HG02678 (cell line): ENCODE measurements at regions not wholly inside any gene's neighbourhood (a gene's known extent, or its start where the extent isn't known, plus 50 kb on each side); places are given as distances from the start of the nearest gene placed in this dataset.

Experiments used
- ATAC-seq: cut with Tn5 transposase; IDR thresholded peaks from one replicate; pipeline ENCODE4 v1.9.1; 2021; ENCODE audit warnings: mild to moderate bottlenecking, moderate library complexity; ENCODE audit not compliant: unreplicated experiment

DNA sequence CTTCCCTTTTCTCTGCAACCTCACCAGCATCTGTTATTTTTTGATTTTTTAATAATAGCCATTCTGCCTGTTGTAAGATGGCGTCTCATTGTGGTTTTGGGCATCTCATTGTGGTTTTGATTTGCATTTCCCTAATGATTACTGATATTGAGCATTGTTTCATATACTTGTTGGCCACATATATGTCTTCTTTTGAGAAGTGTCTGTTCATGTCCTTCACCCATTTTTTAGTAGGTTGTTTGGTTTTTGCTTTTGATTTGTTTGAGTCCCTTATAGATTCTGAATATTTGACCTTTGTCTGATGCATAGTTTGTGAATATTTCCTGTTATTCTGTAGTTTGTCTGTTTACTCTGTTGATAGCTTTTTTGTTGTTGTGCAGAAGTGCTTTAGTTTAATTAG lies 312.2 kb upstream of the TBC1D5 start:
- no peak for ATAC-seq

GRCh38 chr3:18051306-18051705 lies 308.9 kb upstream of the TBC1D5 start:
- ATAC-seq, result no peak

DNA sequence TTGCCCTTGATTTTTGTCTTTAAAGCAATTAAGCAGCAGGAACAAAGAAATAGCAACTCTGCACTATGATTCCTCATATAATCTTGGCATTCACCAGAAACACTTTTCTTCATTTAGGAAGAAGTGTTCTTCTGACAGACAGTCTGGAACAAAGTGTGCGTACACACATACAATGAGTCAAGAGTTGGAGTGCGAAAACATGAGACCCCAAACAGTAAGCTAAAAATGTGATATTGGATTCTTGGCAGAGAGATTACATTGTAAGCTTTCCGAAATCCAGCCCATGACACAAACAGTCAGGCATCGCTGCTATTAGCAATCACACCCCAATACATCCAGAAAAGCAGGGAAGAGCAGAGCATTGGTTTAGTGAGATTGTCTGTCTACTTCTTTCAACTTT lies 306.7 kb upstream of the TBC1D5 start:
- no peak for ATAC-seq

GRCh38 chr3:18047052-18047451 lies 304.6 kb upstream of the TBC1D5 start:
- no peak for ATAC-seq

DNA sequence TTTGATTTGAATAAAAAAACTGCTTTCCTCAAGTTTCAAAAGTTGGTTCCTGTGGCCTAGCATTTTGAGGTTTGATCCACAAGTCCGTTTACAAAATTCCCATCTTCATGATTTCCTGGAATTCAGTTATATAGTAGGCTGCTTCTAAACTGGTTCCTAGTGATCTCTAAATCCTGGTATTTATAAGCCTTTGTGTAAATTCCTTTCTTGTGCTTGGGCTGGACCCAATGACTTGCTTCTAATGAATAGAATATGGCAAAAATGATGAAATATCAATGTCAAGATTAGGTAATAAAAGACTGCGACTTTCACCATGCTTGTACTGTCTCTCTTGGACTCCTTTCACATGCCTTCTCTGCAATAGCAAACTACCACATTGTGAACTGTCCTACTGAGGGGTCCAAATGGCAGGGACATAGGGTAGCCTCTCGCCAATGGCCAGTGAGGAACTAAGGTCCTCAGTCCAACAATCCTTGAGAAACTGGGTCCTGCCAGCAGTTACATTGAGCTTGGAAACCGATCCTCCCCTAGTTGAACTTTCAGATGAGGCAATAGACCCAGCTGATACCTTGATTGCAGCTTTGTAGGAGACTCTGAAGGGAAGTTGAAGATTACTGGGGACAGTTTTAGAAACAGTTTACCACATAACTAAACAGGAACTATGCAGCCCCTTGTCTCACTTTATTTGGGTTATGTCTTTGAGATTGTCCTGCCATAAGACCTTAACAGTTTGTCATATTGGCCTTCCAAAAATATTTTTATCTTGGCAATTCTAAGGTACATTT lies 303.9 kb upstream of the TBC1D5 start:
- no peak for ATAC-seq

GRCh38 chr3:18044971-18045880 lies 302.8 kb upstream of the TBC1D5 start:
- ATAC-seq, result no peak

GRCh38 chr3:18044191-18044590 lies 301.8 kb upstream of the TBC1D5 start:
- ATAC-seq, result no peak

DNA sequence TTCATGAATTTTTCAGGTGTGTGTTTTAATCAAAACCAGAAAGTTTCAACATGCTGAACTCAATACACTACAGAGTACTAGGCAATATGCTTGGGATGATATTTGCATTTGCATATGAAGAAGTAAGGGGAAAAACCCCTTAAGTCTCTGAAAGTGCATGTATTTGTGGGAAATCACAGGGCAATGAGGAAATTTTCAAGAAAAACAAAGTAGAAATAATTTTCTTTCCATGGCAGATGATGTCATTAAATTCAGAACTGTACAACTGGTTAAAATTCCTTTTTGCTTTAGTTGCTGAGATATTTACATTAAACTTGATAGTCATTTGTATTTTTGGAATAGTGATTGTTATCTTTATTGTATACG lies 294.0 kb upstream of the TBC1D5 start:
- no peak for ATAC-seq

- ATAC-seq, result no peak
These were observed 293.4 kb upstream of the TBC1D5 start for GRCh38 chr3:18035641-18036449.

DNA sequence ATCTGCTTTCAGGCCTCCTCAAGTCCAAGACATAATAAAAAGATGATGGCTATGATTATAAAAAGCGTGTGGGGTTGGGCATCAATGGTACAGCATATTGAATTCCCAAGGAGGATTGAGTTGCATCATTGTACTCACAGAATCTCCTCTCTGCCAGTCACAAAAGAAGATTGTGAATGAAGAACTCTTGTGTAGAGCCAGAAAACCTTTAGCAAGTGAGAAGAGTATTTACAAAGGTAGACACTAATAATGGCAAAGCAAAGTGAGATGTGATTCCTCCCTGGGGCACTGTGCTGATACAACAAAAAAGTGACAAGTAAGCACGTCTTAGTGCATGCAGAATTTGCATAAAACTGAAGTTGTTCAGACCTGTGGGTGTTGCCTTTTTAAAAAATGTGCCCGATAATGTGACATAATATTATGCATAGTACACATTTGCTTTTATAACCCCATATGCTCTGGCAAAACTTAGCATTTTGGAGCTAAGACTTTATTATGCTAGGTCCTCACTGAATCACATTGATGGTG lies 291.2 kb upstream of the TBC1D5 start:
- ATAC-seq, result no peak

GRCh38 chr3:18030371-18030870 lies 288.0 kb upstream of the TBC1D5 start:
- no peak for ATAC-seq

DNA sequence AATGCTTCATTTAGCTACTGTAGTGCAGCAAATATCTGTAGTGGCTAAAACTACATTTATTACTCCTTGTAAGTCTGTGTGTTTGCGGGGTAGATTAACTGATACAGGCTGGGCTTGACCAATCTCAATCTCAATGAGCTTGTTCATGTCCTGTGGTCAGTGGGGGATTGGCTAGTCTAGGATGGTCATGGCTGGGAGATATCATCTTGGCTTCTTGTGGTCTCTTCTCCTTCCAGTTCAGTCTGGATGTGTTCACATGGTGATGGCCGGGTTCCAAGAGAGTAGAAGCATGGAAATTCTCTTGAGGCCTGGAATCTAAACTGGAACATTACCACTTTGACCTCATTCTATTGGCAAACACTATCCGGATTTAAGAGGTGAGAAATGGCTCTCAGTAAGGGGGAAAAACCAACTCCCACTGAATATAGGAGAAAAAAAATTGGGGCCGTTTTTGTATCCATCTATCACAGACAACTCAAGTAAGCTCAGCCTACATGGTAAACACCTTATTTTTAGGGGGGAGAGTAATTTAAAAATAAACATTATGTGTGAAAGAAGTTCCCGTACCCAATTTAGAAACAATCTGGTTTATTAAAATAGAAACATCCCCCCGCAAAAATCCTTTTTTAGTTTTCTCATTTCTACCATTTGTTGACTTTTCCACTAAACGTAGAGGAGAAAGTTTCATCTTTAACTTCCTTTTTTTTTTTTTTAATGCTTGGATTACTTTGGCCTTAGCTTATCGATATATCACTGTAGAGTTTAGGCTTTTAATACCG lies 284.9 kb upstream of the TBC1D5 start:
- ATAC-seq, result no peak

DNA sequence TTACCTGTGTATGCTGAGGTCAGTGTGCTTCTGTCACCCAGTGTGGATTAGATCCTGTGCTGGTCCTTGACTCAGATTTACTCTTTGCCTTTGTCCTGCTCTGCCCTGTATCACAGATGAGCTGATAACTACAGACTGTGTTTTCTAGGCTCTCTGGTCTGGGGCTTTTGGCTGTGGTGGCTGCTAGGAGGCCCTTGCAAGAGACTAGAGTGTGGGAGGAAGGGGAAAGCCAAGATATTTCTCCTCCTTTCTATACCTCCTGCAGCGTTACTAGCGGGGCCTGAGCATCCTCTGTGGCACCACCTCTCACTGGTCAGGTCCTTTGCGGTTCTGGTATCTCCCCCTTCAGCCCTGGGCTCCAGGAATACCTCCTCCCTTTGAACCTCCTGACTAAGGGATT lies 282.3 kb upstream of the TBC1D5 start:
- no peak for ATAC-seq

- ATAC-seq, result no peak
These were observed 276.7 kb upstream of the TBC1D5 start for GRCh38 chr3:18019161-18019495.

DNA sequence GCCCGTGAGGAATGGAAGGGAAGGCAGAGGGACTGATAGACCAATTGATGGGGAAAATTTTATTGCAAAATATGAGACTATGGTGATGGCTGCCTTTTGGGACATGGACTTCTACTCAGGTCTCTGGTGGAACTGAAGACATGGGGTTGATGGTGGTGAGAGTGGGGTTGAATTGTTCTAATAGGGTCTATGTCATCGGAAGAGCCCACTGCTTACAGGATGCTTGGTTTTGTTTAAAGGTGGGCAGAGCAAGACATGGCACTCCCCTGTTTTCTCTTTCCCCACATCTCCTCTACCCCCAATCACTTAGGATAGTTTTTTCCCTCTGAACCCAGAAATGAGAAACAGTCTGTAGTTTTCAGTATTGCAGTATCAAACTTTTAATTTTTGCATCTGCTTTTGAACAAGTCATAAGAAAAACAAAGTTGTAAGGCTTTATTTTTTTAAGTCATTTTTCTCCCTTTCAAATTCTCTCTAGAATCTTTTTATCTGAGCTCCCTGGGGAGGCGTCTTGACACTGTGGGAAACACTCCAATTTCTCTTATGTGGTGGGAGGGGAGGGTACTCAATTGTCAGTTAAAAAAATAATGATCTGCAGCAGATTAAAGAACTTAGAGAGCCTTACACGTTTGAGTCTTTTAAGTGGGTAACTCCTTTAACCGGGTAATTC lies 276.2 kb upstream of the TBC1D5 start:
- no peak for ATAC-seq

- no peak for ATAC-seq
These were observed 273.9 kb upstream of the TBC1D5 start for GRCh38 chr3:18016366-18016765.

DNA sequence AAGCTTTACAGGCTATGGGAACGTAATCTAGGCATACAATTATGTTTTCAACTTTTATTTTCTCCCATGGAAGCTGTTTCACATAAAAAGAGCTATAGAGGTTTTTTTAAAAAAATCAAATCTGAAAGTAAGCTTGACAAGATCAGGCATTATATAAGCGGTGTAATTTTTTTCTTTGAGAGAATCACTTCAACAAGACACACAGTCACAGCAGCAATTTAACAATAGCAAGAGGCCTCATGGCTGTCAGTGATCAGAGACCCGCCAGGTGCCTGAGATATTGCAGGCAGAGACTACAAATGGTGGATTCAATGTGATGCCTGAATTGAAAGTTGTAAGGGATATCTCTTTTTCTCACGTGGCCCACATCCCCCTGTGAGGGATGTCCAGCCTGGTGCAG lies 270.5 kb upstream of the TBC1D5 start:
- ATAC-seq, result no peak

GRCh38 chr3:18012436-18012835 lies 270.0 kb upstream of the TBC1D5 start:
- no peak for ATAC-seq

- ATAC-seq, result no peak
These were observed 269.0 kb upstream of the TBC1D5 start for GRCh38 chr3:18011387-18011786.

DNA sequence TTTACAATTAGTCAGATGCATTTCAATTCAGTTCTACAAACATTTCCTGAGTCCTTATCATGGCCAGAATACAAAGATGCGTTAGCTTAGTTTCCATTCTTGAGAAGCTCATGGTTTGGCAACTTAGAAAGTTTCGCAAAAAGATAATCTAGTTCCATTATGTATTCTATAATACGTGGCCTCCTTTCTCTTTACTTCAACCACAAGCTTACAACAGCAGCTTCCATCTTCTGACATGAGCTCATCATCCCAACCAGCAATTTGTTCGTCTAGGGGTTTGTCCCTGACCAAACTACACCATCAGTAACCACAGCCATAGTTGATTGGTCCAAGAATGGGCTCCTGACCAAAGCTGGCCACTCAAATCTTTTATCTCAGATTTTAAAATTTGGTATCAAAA lies 267.6 kb upstream of the TBC1D5 start:
- ATAC-seq, result no peak
